ENCODE measurements at regions not wholly inside any gene's neighbourhood (a gene's known extent, or its start where the extent isn't known, plus 50 kb on each side); places are given as distances from the start of the nearest gene placed in this dataset.

DNA sequence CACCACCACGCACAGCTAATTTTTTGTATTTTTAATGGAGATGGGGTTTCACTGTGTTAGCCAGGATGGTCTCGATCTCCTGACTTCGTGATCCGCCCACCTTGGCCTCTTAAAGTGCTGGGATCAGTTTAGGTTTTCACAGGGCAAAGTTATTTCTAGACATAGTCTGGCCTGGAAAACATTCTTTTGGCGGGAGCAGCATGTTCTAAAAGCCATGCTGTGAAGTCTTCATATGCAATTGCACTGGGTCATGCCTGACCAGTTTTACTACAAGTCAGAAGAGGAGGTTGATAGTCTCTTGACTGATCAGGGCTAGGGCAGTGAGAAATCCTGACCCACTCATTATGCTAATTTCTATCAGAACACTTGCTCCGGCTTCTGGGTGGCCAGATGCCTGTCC, 131.6 kb upstream of the POU3F1 start:
- TF ChIP-seq TAF1 (IDR thresholded peaks at IDR 0.05; ENCODE audit: borderline replicate concordance, insufficient read depth, low read length) (no peak), POLR2AphosphoS5 (IDR thresholded peaks at IDR 0.05; ENCODE audit: low read depth, low read length) (no peak)

Data from PFSK-1 (cell line).